ENCODE measurements at regions not wholly inside any gene's neighbourhood (a gene's known extent, or its start where the extent isn't known, plus 50 kb on each side); places are given as distances from the start of the nearest gene placed in this dataset.

- FAIRE-seq (no peak), DNase-seq (ENCODE audit: low read depth, low spot score) (no peak)
- no TSS peak for BruUV-seq (replicated peaks)
- Histone ChIP-seq H3K79me2 (ENCODE audit: control insufficient read depth, insufficient read depth, low read length) (no peaks in the 10 kb centered on the region), H3K9ac (replicated peaks; ENCODE audit: extremely low read depth, insufficient read depth, low read length) (no peak overlapping the region), H3K4me3 (replicated peaks in 1 of 3; ENCODE audit: insufficient read depth in 1 of 3, low read depth in 1 of 3, low read length in 3 of 3) (no peak overlapping the region), H3K27ac (ENCODE audit: insufficient read depth, low read depth, low read length) (no peak overlapping the region), H3K9me3 (replicated peaks; ENCODE audit: control insufficient read depth, insufficient read depth, low read length) (no peaks in the 10 kb centered on the region), H4K20me1 (replicated peaks; ENCODE audit: control insufficient read depth, extremely low read depth, insufficient read depth, low read length) (no peaks in the 10 kb centered on the region), H3K36me3 (ENCODE audit: control insufficient read depth in 2 of 2, extremely low read depth in 1 of 2, insufficient read depth in 2 of 2, low read length in 2 of 2) (no peaks in the 10 kb centered on the region), H3K27me3 (ENCODE audit: control insufficient read depth in 2 of 2, insufficient read depth in 2 of 2, low read length in 2 of 2) (no peaks in the 10 kb centered on the region), H3K9me1 (replicated peaks; ENCODE audit: control insufficient read depth, extremely low read depth, insufficient read depth, low read length) (no peaks in the 10 kb centered on the region), H3K4me1 (ENCODE audit: control insufficient read depth, extremely low read depth, insufficient read depth, low read length) (no peaks in the 10 kb centered on the region), H3K4me2 (ENCODE audit: insufficient read depth, low read length) (no peak overlapping the region), H2AFZ (ENCODE audit: low read depth, low read length) (no peak overlapping the region)
- POLR2A ChIA-PET = no interaction called here
- intact Hi-C loops (cut with micrococcal nuclease) = no loop called here
- TF ChIP-seq, protein P1, sequence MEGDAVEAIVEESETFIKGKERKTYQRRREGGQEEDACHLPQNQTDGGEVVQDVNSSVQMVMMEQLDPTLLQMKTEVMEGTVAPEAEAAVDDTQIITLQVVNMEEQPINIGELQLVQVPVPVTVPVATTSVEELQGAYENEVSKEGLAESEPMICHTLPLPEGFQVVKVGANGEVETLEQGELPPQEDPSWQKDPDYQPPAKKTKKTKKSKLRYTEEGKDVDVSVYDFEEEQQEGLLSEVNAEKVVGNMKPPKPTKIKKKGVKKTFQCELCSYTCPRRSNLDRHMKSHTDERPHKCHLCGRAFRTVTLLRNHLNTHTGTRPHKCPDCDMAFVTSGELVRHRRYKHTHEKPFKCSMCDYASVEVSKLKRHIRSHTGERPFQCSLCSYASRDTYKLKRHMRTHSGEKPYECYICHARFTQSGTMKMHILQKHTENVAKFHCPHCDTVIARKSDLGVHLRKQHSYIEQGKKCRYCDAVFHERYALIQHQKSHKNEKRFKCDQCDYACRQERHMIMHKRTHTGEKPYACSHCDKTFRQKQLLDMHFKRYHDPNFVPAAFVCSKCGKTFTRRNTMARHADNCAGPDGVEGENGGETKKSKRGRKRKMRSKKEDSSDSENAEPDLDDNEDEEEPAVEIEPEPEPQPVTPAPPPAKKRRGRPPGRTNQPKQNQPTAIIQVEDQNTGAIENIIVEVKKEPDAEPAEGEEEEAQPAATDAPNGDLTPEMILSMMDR (IDR thresholded peaks at IDR 0.05; ENCODE audit: extremely low read depth in 1 of 2, insufficient read depth in 1 of 2, low read depth in 1 of 2, low read length in 2 of 2) = no peak
- TF ChIP-seq MAX (IDR thresholded peaks at IDR 0.05; ENCODE audit: insufficient read depth, insufficient read length) (no peak), EZH2 (IDR thresholded peaks at IDR 0.05; ENCODE audit: borderline replicate concordance, low read depth, low read length, severe bottlenecking) (no peak), MYC (IDR thresholded peaks at IDR 0.05; ENCODE audit: low read depth, low read length) (no peak), FOS (IDR thresholded peaks at IDR 0.05; ENCODE audit: borderline replicate concordance, insufficient read depth, low read length) (no peak), JUN (IDR thresholded peaks at IDR 0.05; ENCODE audit: borderline replicate concordance, insufficient read depth, insufficient read length, low read depth) (no peak), GATA2 (IDR thresholded peaks at IDR 0.05; ENCODE audit: insufficient read depth, insufficient read length, low read depth, low read length) (no peak), POLR2AphosphoS5 (IDR thresholded peaks at IDR 0.05; ENCODE audit: insufficient read depth, low read depth, low read length) (no peak), POLR2A (IDR thresholded peaks at IDR 0.05; ENCODE audit: low read depth, low read length) (no peak)
- CTCF ChIA-PET = interaction anchor here (0.9 to 1.1 kb wide), 2 partner anchors 23 to 110 kb away, joined by 3 read pairs; no protein-coding TSS in a partner anchor
- dilution Hi-C loops (cut with MboI; ENCODE audit: extremely low pct_ligation_motif_present, low sequenced_read_pairs) = no loop called here
Observed at GRCh38 chr4:138305050-138305449, 62.9 kb upstream of the SLC7A11 start.
